ENCODE measurements at regions not wholly inside any gene's neighbourhood (a gene's known extent, or its start where the extent isn't known, plus 50 kb on each side); places are given as distances from the start of the nearest gene placed in this dataset.

- no peaks in the 10 kb centered on the region for H3K36me3 Mint-ChIP-seq (ENCODE audit: insufficient read depth in 1 of 3, low read depth in 3 of 3)
- Histone ChIP-seq H3K79me1 (ENCODE audit: insufficient read depth, low read depth, low read length, poor library complexity, severe bottlenecking) (no peaks in the 10 kb centered on the region), H2BK12ac (ENCODE audit: insufficient read length, low read depth, low read length) (no peak overlapping the region), H2AFZ (ENCODE audit: low read length) (no peak overlapping the region), H3K4ac (ENCODE audit: low read depth, low read length) (no peak overlapping the region), H4K20me1 (ENCODE audit: control insufficient read depth, insufficient read depth, insufficient read length) (no peaks in the 10 kb centered on the region), H2AK5ac (ENCODE audit: insufficient read length, low read length) (no peak overlapping the region), H3K9me3 (ENCODE audit: control insufficient read depth, low read depth, low read length) (no peaks in the 10 kb centered on the region), H3K18ac (ENCODE audit: insufficient read length, low read depth, low read length) (no peak overlapping the region), H3K27ac (ENCODE audit: insufficient read length, low read depth, low read length) (no peak overlapping the region), H3K56ac (ENCODE audit: insufficient read length, low read depth, low read length) (no peak overlapping the region), H4K8ac (replicated peaks; ENCODE audit: insufficient read length, low read depth, low read length) (no peak overlapping the region), H3K14ac (ENCODE audit: insufficient read depth, low read length) (no peak overlapping the region), H2BK15ac (ENCODE audit: low read depth, low read length) (no peak overlapping the region), H3K4me1 (ENCODE audit: insufficient read depth, low read length) (peaks cover 4% of the 10 kb centered on the region; the same call in 1 of the 2 replicates), H3T11ph (ENCODE audit: low read length) (no peak overlapping the region), H2BK20ac (ENCODE audit: low read depth, low read length, poor library complexity, severe bottlenecking) (no peak overlapping the region), H3K27me3 (ENCODE audit: insufficient read depth, low read length) (no peaks in the 10 kb centered on the region), H2BK120ac (ENCODE audit: low read depth, low read length, poor library complexity, severe bottlenecking) (no peak overlapping the region), H3K9ac (ENCODE audit: extremely low read depth, insufficient read length, low read length) (no peak overlapping the region), H4K5ac (ENCODE audit: insufficient read length, low read depth, low read length) (no peak overlapping the region), H3K23ac (ENCODE audit: insufficient read length, low read depth, low read length) (no peak overlapping the region), H3K23me2 (ENCODE audit: insufficient read length, low read depth, low read length, poor library complexity, severe bottlenecking) (no peaks in the 10 kb centered on the region), H2BK5ac (ENCODE audit: insufficient read length, low read length) (no peak overlapping the region), H3K4me2 (ENCODE audit: insufficient read depth, insufficient read length, low read length) (no peak overlapping the region), H3K79me2 (ENCODE audit: insufficient read depth, low read length) (no peaks in the 10 kb centered on the region), H4K91ac (ENCODE audit: insufficient read length, low read depth, low read length) (no peak overlapping the region)
- H3K9me3 Mint-ChIP-seq = no peaks in the 10 kb centered on the region
- no peak overlapping the region for H3K4me3 Mint-ChIP-seq
- WGBS (ENCODE audit: extremely low coverage, insufficient read length, low lambda C conversion rate) = no CpG with 5 or more reads among the region's 3 CpGs
- H3K27me3 Mint-ChIP-seq (ENCODE audit: low read depth) = no peaks in the 10 kb centered on the region
- H3K27ac Mint-ChIP-seq = no peak overlapping the region
- peaks cover 25 to 26% of the 10 kb centered on the region in 2 experiments for H3K4me1 Mint-ChIP-seq
- TF ChIP-seq, protein P1, sequence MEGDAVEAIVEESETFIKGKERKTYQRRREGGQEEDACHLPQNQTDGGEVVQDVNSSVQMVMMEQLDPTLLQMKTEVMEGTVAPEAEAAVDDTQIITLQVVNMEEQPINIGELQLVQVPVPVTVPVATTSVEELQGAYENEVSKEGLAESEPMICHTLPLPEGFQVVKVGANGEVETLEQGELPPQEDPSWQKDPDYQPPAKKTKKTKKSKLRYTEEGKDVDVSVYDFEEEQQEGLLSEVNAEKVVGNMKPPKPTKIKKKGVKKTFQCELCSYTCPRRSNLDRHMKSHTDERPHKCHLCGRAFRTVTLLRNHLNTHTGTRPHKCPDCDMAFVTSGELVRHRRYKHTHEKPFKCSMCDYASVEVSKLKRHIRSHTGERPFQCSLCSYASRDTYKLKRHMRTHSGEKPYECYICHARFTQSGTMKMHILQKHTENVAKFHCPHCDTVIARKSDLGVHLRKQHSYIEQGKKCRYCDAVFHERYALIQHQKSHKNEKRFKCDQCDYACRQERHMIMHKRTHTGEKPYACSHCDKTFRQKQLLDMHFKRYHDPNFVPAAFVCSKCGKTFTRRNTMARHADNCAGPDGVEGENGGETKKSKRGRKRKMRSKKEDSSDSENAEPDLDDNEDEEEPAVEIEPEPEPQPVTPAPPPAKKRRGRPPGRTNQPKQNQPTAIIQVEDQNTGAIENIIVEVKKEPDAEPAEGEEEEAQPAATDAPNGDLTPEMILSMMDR (conservative IDR thresholded peaks at IDR 0.05) = no peak
- no peak for DNase-seq
These were observed 312.0 kb downstream of the IRS1 start for GRCh38 chr2:226487573-226487972.

All from H9 (cell line).